IPS DF 19.7 (cell line): ENCODE measurements at regions not wholly inside any gene's neighbourhood (a gene's known extent, or its start where the extent isn't known, plus 50 kb on each side); places are given as distances from the start of the nearest gene placed in this dataset.

Experiments
- DNase-seq: peaks from one replicate; pipeline ENCODE4 v3.0.0-alpha.2; 2013; ENCODE audit warnings: low read depth, low spot score

- DNase-seq: no peak
Measured at GRCh38 chr2:52877703-52878102, 889.9 kb upstream of the CHAC2 start.

- no peak for DNase-seq
Measured at GRCh38 chr2:52874466-52875106, 893.0 kb upstream of the CHAC2 start.

- DNase-seq: no peak
Measured at GRCh38 chr2:52862801-52863200, 904.8 kb upstream of the CHAC2 start.

GRCh38 chr2:52861596-52861995 is 906.0 kb upstream of the CHAC2 start:
- DNase-seq: no peak

GRCh38 chr2:52859065-52859464 is 908.5 kb upstream of the CHAC2 start:
- no peak for DNase-seq

- DNase-seq: no peak
Measured at GRCh38 chr2:52857722-52858121, 909.9 kb upstream of the CHAC2 start.

GRCh38 chr2:52852006-52852405 is 915.6 kb upstream of the CHAC2 start:
- no peak for DNase-seq

- peak; percentile 3 for DNase-seq
Measured at GRCh38 chr2:52844701-52845423, 922.7 kb upstream of the CHAC2 start.

GRCh38 chr2:52835909-52836308 is 931.7 kb upstream of the CHAC2 start:
- no peak for DNase-seq

GRCh38 chr2:52831216-52831615 is 936.4 kb upstream of the CHAC2 start:
- DNase-seq: no peak

- no peak for DNase-seq
Measured at GRCh38 chr2:52828112-52828511, 939.5 kb upstream of the CHAC2 start.

GRCh38 chr2:52821631-52822030 is 946.0 kb upstream of the CHAC2 start:
- DNase-seq: no peak

- DNase-seq: no peak
Measured at GRCh38 chr2:52818958-52819357, 948.6 kb upstream of the CHAC2 start.

- DNase-seq: peak; percentile 5
Measured at GRCh38 chr2:52810460-52810859, 957.1 kb upstream of the CHAC2 start.

- no peak for DNase-seq
Measured at GRCh38 chr2:52805901-52806410, 961.6 kb upstream of the CHAC2 start.

GRCh38 chr2:52794581-52794980 is 973.0 kb upstream of the CHAC2 start:
- no peak for DNase-seq

- no peak for DNase-seq
Measured at GRCh38 chr2:52779446-52779845, 988.2 kb upstream of the CHAC2 start.

- no peak for DNase-seq
Measured at GRCh38 chr2:52776571-52776970, 991.0 kb upstream of the CHAC2 start.

GRCh38 chr2:52775674-52776073 is 991.9 kb upstream of the CHAC2 start:
- no peak for DNase-seq

- DNase-seq: no peak
Measured at GRCh38 chr2:52765735-52766134, 1001.9 kb upstream of the CHAC2 start.

- no peak for DNase-seq
Measured at GRCh38 chr2:52749764-52750163, 1017.8 kb upstream of the CHAC2 start.

GRCh38 chr2:52745144-52745543 is 1022.5 kb upstream of the CHAC2 start:
- no peak for DNase-seq

- DNase-seq: no peak
Measured at GRCh38 chr2:52732849-52733395, 1034.7 kb upstream of the CHAC2 start.
